LNCAP (cell line): ENCODE measurements at regions not wholly inside any gene's neighbourhood (a gene's known extent, or its start where the extent isn't known, plus 50 kb on each side); places are given as distances from the start of the nearest gene placed in this dataset.

Experiments
- TF ChIP-seq, protein P1 (sequence below): fragments of 450-650 bp; IDR thresholded peaks from 2 replicates; pipeline ENCODE4 v1.5.1; 2017; ENCODE audit warnings: mild to moderate bottlenecking

DNA sequence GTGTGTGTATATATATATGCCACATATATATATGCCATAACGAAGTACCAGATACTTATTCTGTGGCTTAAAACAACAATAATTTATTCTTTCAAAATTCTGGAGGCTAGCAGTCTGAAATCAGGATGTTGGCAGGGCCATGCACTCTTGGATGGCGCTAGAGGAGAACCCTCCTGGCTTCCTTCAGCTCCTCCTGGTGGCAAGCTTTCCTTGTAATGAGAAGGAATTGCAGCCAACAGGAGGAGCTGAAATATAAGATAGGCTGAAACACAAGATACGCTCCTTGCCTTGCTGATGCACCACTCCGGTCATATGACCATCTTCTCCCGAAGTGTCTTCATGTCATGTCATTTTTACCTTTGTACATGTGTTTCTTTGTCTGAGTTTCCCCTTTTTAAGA lies 368.1 kb upstream of the CTNND2 start:
- TF ChIP-seq, protein P1, sequence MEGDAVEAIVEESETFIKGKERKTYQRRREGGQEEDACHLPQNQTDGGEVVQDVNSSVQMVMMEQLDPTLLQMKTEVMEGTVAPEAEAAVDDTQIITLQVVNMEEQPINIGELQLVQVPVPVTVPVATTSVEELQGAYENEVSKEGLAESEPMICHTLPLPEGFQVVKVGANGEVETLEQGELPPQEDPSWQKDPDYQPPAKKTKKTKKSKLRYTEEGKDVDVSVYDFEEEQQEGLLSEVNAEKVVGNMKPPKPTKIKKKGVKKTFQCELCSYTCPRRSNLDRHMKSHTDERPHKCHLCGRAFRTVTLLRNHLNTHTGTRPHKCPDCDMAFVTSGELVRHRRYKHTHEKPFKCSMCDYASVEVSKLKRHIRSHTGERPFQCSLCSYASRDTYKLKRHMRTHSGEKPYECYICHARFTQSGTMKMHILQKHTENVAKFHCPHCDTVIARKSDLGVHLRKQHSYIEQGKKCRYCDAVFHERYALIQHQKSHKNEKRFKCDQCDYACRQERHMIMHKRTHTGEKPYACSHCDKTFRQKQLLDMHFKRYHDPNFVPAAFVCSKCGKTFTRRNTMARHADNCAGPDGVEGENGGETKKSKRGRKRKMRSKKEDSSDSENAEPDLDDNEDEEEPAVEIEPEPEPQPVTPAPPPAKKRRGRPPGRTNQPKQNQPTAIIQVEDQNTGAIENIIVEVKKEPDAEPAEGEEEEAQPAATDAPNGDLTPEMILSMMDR: peak; percentile 15; the same call in 1 of the 2 replicates

DNA sequence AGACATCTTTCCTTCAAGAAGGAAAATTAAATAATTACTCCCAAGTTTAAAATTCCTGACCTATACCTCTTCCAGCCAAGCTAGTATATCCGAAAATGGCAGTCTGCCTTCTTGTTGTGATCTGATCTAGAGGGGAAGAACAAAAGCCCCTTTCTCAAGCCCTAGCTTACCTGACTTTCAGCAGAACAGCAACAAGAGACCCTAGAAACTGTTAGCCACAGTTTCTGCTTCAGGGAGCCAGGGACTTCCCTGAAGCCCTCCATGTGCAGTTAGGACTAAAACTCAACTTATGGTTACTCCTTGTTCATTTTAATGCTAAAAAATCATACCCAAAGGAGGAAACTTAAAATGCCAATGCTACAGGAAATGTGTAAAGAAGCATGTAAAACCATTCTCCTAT lies 366.7 kb upstream of the CTNND2 start:
- TF ChIP-seq, protein P1: no peak

DNA sequence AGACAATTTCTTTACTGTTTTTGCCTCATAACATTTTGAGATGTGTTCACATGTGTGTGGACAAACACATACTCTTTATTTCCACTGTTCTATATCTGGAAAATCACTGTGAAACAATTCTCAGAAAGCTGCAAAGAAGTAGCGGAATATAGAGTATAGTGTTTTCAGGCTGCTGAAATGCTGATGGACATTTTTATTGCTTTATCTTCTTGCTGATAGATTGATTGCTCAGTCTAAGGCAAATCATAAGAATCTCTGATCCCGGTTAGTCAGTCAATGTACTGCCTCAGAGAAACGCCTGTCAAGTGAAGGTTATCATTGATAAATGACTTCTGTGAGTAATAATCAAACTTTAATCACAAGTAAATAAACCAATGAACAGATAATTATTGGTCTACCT lies 364.9 kb upstream of the CTNND2 start:
- TF ChIP-seq, protein P1: no peak

DNA sequence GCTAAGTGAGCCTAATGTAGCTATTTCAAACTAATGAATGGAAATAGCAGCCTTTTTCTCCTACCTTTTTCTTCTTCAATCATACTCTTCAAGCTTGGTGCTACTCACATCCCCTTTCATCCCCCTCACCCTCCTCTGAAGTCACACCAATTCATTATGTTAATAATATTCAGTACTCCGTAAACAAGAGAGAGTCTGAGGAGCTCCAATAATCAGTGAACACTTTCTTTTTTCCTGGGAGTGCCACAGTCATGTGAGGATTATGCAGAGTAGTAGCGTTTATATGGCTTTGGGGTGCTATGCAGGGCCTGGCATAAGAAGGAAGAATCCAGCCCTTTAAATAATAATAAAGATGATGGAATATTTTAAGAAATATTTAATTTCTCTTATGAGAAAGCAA lies 354.3 kb upstream of the CTNND2 start:
- TF ChIP-seq, protein P1: no peak

DNA sequence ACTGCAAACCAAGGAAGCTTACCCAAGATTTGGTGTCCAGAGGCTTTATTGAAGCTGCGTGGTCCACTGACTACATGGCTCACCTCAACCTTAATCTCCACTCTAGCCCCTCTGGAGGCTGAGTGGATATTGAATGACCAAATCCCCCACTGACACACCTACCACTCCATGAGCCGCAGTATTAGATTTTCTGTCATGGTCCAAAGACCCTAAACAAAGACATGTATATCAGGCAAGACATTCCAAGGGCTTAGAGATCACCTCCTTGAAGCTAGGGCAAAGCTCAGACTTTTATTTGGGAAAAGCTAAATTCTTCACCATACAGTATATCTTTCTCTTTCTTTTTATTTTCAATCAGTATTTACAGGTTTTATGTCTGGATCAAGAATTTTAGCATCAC lies 346.2 kb upstream of the CTNND2 start:
- TF ChIP-seq, protein P1: no peak

DNA sequence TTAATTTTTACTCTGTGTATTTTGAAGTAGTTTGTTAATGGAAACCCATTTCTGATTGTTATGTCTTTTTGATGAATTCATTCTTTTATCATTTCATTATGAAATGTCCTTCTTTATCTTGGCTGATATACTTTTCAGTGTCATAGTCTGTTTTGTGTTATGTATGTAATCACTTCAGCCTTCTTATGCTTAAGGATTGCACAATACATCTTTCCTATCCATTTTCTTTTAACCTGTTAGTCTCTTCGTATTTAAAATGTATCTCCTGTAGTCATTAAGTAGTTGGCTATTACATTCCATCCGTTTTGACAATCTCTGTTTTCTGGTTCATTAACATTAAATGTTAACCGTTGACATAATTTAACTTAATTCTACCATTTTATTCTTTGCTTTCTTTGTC lies 344.6 kb upstream of the CTNND2 start:
- TF ChIP-seq, protein P1: no peak

DNA sequence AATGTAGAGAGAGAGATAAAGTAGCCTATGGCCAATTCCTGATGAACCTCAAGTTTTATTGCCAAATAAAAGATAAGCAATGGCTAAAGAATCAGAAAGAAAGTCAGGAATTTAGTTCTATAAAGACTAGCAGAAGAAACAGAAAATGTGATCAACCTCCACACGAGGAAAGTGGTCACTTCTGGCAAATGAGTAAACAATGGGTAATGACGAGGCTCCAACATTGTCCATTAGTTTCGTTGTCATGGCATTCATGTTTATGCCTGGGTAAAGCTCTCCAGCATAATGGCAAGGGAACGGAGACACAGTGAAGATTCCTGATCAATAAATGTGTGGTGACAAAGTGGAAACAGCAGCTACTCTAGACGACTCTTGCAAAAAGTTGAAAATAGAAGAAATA lies 341.8 kb upstream of the CTNND2 start:
- TF ChIP-seq, protein P1: no peak

DNA sequence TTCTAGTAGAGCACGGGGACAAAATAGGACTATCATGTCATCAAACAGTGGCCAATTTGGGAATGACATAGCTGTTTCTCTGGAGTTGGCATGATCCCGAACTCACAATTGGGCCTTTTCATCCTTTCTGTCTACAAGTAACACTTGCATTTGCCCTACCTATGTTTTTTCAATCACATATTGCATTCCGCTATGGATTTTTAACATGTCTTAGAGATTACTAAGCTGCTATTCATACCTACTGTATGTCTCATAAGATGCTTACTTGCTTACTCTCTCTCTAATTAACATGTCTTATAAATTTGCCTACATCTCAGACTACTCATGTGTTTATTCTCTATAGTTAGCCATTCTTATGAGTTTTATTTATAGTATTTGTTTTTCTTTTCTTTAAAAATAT lies 341.2 kb upstream of the CTNND2 start:
- TF ChIP-seq, protein P1: no peak
